GM18520 (cell line): ENCODE measurements at regions not wholly inside any gene's neighbourhood (a gene's known extent, or its start where the extent isn't known, plus 50 kb on each side); places are given as distances from the start of the nearest gene placed in this dataset.

Experiments used
- ATAC-seq: cut with Tn5 transposase; IDR thresholded peaks from one replicate; pipeline ENCODE4 v1.9.1; 2021; ENCODE audit not compliant: unreplicated experiment

DNA sequence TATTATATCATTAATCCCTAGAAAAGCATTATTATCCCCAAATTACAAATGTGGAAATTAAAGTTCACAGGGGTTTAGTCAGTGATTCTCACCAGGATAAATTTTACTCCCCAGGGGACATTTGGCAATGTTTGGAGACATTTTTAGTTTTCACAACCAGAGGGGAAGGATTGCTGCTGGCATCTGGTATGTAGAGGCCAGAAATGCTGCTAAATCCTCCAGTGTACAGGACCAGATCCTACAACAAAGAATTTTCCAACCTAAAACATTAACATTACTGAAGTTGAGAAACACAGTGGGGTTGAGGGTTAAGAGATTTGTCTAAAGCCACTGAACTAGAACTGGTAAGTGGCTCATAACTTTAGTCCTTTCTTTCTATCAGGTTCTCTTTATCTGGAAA, 162.0 kb upstream of the SYT6 start:
- ATAC-seq, result no peak

DNA sequence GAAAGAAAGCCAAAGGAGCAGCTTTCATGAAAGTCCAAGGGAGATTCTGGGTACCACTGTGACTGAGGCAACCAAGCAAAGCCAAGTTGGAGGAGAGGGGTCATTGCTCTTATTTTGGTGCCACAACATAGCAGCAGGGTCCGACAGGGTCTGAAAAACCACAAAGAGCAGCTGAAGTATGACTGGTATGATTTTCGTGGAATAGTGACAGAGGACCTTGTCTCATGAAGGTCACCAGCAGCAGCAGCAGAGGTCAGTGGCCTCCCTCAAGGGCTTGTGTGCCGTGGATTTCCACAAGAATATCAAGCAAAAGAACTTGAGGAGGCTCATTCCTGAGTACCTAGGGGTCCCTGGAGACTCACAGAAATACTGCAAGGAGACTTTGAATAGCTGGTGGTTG, 160.9 kb upstream of the SYT6 start:
- no peak for ATAC-seq

DNA sequence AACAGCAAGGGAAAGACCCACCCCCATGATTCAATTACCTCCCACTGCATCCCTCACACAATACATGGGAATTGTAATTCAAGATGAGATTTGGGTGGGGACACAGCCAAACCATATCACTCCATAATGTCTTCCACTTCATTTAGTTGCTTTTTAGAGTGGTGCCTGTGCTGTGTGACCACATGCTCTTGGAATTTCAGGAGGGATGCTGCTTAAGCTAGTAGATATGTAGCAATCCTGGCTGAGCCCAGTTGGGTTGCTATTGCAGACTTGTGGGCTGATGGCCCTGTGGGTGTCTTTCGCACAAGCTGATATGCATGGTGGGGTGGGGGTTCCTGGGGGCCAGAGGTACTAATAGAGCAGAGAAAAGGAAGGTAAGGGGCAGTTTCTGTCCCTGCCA, 160.4 kb upstream of the SYT6 start:
- no peak for ATAC-seq

DNA sequence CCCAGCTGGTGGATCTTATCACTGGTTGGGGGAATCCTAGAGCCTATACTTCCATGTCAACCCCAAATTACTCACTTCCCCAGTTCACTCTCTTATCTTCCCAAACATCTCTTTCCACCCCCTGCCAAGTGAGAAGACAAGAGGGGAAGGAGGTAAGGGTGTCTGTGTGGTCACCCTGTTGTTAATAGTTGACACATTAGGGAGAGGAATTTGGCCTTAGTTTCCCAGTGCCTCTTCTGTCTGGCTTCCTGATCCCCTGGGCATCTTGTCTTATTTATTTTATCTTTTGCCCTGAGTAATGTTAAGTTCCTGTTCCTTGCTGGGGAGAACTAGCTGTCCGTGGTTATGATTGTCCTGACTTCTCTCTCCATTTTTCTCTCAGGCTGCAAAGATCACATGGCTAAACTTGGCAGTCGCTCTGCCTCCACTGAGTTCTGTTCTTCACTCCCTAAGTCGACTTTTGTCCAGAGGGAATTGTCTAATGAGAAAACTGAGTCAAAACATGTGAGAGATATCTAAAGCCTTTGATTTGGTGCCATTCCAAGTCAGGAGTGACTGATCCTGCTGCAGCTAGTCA, 157.1 kb upstream of the SYT6 start:
- no peak for ATAC-seq

DNA sequence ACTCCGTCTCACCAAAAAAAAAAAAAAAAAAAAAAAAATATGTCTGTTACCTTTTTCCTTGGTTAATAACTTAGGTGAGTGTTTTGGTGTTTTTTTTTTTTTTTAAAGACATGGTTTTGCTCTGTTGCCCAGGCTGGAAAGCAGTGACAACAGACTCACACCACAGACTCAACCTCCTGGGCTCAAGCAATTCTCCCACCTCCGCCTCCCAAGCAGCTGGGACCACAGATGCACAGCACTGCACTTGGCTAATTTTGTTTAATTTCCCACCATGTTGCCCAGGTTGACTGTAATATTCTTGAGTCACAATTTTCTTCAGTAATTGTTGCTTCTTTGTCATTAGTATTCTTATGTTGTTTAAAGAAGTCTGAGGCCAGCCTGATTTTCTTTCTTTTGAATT, 149.2 kb upstream of the SYT6 start:
- ATAC-seq, result no peak

DNA sequence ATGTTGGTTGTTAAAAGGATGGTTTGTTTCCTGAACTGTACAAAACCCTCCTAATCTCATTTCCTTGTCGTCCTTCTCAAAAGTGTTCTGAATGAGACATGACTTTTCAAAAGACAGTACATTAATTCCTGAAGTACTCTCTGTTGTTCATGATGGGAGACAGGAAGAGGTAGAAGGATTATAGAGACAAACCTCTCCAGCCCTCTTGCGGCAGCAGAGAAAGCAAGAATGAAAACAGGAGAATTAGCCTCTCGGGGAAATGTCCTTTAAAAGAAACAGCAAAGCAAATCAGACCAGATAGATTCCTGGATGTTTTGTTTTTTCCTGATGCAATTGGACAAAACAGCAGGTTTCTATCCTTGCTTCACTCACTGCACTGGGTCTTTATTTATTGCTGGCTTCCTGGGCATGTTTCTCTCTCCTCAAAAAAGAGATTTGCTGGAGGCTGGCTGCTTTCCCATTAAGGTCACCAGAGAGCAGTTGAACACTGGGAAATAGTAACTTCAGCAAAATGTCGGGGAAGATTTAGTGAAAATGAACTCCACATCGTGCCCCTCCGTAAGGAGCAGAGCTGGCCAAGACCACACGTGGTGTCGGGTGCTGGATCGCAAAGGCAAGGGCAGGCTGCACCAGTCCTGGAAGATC, 145.8 kb upstream of the SYT6 start:
- no peak for ATAC-seq

DNA sequence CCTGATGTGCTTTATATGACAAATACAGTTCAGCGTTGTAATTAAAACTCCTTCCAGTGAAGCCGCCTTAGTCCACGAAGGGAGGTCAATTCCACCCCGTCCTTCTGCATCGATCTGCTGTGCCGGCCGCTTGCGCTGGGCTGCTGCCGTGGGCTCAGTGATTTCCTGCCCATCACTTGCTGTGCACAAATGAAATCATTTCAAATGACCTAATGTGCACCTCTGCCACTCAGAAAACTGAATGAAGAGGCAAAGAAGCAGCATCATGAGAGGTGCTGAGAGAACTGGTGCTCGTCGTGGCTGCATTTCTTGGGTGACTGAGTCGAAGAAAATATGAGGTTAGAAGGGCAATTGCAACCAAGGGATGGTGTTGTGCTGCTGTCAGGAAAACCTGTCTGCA, 144.3 kb upstream of the SYT6 start:
- ATAC-seq, result no peak

DNA sequence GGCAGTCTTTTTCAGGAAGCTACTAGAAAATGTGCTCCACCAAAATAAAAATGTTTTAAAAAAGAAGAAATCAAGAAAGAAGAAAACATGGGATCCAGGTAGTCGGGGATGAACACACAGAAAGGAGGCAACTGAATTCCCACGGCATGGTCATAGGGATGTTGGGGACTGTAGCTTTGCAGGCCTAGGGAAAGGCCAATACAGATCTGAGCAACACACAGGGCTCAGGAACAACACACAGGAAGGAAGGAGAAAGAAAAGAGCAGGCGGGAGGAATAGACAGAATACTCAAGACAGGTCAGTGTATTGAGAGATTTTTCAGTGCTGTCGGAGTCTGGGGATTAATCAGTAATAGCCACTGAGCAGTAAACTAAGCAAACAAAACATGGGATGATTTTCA, 142.7 kb upstream of the SYT6 start:
- ATAC-seq, result no peak

DNA sequence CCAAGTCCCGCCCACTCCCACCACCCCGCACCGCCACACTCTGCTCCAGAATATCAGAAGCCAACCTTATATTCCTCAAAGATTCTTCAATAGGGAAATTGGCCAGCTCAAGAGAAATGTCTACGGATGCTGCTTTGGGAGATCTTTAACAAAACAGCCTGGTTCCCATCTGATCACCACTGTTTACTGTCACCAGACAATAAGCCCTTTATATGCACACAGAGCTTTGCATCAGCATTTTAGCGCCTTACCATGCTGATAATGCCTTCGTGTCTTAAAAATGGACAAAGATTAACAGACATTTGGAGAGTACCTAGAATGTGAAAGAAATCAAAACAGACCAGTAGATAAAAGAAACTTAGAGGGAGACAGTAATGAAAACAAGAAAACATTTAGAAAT, 141.7 kb upstream of the SYT6 start:
- ATAC-seq, result no peak

DNA sequence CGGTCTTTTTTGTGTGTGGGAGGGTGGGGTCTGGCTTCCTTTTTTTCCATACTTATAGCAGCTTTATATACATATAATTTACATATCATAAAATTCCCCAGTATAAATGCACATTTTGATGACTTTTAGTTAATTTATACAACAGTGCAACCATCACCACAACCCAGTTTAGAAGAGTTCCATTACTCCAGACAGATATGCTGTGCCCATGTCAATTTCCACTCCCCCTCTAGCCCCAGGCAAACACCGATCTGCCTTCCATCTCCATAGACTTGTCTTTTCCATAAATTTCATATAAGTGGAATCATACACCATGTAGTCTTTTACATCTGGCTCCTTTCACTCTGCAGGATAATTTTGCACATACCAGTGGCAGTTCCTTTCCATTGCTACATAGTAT, 139.2 kb upstream of the SYT6 start:
- no peak for ATAC-seq

DNA sequence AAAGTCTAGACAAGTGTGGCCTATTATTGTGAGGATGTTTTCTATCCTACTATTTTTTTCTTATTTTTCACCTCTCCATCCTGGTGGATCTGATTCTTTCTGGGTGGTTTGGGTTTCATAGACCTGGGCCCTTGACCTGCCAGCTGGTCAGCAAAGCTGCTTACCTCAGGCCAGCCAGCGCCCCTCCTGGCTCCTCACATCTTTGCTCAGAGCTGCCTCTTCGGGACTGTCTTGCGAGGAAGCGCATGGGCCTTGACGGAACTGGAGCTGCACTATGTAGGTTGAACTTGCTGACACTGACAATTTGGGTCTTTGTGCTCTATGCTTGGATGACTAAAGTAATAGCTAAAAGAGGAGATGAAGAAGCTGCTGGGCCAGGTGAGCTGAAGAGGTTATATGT, 138.5 kb upstream of the SYT6 start:
- ATAC-seq, result no peak

DNA sequence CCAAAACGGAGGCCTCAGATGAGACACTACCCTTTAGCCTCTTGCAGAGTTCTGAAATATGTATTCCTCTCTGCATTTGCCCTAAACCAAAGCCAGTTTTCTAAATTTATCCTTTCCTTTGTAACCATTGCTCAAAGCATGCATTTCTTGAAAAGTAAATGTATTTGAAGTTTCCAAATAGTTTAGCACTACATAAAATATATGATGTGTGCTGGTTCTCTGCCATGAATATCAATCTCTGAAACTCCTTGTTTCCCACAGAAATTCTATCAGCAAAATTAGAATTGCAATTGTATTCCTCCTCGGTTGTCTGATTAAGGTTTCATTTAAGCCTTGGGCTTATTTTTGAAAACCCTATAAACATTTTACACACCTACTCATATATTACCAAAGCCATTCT, 137.1 kb upstream of the SYT6 start:
- ATAC-seq, result no peak

DNA sequence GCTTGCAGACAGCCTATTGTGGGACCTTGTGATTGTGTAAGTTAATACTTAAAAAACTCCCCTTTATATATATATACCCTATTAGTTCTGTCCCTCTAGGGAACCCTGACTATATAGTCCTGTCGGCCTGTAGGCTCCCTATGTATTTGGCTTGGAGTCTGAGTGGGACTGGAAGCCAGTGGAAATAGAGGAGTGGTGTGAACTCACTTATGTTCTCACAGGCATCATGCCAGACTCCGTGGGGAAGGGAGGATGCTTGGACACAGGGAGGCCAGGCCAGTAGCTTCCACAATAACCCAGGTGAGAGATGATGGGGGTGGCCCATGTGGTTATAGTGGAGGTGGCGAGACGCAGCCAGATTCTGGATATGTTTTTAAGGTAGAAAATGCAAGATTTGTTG, 136.7 kb upstream of the SYT6 start:
- no peak for ATAC-seq

DNA sequence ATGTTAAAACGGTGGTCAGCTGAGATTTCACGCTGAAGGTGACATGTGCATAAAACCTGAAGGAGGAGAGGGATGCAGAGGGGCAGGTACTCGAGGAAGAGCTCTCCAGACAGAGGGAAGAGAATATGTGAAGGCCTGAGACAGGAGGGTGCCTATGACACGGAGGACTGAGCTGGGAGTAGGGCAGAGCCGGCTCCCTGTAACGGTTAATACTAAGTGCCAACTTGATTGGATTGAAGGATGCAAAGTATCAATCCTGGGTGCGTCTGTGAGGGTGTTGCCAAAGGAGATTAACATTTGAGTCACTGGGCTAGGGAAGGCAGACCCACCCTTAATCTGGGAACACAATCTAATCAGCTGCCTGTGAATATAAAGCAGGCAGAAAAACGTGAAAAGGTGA, 136.2 kb upstream of the SYT6 start:
- ATAC-seq, result no peak

DNA sequence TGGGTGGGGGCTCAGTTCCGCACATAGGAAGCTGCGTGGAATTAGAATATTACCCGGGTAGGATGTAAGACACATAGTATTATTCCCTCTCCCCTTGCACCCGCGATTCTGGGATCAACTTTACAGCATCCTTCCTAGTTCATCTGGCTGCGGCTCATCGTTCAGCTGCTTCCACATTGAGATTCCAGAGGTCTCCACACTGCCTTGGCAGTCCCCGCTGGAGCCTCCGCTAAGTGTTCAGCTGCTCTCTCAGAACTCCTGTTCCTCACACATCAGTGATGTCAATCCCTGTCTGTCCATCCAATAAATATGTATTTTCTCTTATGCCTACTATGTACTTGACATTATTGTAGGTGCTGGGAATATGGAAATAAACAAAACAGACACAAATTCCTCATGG, 135.6 kb upstream of the SYT6 start:
- no peak for ATAC-seq

DNA sequence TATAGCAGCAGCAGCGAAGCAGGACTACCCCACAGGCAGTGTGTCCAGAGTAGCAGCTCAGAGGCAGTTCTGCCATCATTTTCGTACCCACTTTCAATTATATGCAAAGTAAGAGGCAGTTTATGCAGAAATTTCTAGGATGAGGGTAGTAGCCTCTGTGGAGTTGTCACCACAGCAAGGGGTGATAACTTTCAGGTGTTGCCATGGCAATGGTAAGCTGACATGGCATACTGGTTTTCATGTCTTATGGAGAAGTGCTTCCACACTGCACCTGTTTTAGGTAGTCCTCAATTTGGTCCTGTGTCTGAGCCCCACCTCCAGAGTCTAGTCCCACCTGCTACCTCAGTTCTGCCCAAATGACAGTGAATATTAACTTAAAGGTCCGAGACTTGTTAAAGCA, 133.3 kb upstream of the SYT6 start:
- ATAC-seq, result no peak

DNA sequence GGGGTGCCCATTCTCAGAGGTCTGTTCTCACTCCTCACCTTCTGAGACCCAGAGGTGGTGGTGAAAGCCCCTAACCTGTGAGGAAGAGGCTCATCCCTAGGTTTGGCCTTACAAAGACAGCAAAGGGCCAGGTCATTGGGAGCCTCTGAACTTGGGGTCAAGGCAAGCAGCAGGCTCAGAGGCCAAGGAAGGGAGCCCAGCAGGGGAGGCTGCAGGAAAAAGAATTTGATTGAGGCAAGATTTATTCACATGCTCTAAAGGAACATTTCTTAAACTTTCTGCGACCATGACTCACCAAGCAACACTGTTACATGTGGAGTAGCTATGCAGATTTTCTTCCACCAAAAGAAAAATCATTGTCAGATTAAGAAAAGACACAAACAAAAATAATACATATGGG, 132.5 kb upstream of the SYT6 start:
- ATAC-seq, result no peak

DNA sequence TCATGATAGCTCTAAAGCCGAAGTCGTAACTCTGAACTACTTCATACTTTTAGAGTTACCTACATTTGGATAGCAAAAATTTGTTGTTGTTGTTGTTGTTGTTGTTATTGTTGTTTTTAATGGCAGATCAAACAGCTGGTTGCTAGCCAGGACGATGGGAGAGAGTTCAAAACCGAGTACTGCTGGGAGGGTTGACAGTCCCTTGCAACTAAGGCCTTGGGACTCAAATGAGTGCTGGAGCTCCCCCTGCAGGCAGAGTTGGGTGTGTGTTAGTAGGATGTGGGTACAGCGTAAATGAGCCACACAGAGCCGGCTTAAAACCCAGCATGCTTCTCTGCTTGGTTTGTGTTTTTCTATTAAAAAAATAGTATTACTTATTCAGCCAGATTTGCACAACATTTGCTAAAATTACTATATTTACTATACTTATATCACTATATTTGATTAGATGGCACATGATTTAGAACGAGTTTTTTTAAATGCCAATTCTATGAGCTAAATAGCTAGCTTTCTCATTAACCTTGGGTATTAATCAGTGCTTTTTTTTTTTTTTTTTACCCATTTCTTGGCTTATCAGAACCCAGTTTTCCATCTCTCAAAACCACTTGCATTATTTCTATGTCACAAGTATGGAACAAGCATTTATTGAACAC, 129.2 kb upstream of the SYT6 start:
- peak; percentile 69 for ATAC-seq

DNA sequence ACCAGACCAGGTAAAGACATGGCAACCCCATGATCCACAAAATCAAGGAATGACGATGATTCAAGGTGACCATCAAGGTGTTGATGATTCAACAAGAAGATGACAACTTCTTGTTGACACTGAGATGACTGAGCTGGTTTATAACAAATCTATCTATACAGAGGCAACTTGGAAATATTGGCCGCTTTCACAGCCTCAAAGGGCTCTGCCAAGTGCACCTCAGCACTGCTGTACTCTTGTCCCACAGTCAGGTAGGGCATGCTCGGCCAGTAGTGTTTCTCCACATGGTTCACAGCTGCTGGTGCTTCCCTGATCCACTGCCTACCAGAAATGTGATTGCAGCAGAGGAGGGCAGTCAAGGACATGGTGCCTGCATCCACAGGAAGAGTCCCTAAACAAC, 125.2 kb upstream of the SYT6 start:
- ATAC-seq, result no peak

DNA sequence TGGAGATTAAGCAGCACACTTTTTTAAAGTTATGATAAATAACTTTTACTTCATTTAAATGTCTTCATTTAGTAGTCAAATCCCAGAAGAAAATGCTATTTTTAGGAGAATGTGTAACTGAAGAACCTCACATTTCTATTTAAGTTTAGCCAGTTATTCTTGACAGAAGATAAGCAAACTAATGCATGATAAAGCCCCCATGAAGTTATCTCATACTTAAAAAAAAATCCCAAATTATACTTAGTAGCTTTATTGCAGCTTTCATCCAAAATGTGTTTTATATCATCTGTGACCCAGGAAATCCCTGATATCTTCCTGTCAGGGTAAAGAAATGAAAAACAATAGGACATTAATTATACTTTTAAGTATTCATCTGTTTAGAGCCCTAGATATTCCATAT, 124.8 kb upstream of the SYT6 start:
- ATAC-seq, result no peak

DNA sequence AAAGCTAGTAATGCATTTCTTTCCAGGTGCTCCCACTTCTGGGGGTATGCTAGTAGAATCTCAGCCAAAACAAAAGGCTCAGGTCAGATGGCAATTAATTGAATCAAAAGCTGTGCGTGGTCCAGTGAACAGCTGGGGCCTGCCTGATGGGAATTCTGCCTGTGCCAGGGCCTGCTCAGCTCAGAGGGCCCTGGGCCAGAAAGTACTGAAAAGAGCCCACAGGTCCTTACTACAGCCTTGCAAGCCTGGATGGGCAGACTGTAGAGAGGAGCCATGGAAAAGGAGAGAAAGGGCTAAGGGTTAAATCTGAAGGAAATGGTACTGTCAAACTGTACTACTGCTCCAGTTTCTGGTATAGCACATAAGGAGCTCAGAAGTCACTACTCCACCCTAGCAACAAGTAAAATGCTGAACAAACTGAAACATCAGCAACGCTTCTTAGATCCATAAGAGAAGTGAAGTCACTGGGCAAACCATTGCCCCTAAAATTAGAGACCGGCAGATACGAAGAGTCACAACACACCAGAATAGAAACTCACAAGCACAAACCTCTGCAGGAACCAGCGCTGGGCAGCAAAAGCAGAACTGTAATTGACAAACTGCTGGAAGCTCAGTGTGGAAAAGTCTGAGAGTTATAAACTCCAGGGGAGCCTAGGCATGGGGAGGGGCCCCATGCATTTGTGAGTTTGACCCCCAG, 121.1 kb upstream of the SYT6 start:
- ATAC-seq, result no peak

DNA sequence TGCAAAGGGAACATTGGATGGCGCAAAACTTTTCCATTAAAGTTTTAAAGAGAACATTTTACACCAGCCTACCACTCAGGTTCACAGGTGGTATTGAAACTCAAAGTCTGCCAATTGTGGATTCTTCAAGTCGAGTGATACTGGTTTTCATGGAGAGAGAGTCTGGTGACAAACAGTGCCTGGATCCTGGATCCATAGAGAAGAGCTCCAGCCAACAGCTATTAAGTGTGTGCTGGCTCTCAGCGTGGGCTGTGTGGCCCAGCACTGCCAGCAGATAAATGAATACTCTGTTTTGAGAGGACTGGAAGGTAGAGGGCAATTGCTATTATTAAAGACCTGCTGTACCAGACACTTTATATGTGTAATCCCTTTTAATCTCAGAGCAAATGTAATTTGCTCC, 118.9 kb upstream of the SYT6 start:
- ATAC-seq, result no peak
